ENCODE measurements at regions not wholly inside any gene's neighbourhood (a gene's known extent, or its start where the extent isn't known, plus 50 kb on each side); places are given as distances from the start of the nearest gene placed in this dataset.

- TF ChIP-seq, protein P1, sequence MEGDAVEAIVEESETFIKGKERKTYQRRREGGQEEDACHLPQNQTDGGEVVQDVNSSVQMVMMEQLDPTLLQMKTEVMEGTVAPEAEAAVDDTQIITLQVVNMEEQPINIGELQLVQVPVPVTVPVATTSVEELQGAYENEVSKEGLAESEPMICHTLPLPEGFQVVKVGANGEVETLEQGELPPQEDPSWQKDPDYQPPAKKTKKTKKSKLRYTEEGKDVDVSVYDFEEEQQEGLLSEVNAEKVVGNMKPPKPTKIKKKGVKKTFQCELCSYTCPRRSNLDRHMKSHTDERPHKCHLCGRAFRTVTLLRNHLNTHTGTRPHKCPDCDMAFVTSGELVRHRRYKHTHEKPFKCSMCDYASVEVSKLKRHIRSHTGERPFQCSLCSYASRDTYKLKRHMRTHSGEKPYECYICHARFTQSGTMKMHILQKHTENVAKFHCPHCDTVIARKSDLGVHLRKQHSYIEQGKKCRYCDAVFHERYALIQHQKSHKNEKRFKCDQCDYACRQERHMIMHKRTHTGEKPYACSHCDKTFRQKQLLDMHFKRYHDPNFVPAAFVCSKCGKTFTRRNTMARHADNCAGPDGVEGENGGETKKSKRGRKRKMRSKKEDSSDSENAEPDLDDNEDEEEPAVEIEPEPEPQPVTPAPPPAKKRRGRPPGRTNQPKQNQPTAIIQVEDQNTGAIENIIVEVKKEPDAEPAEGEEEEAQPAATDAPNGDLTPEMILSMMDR (IDR thresholded peaks at IDR 0.05 in 2 of 3, conservative IDR thresholded peaks at IDR 0.05 in 1 of 3; ENCODE audit: borderline replicate concordance in 1 of 3, insufficient read depth in 1 of 3, low read depth in 2 of 3, low read length in 2 of 3), result no peak
- TF ChIP-seq POLR2A (IDR thresholded peaks at IDR 0.05; ENCODE audit: borderline replicate concordance, extremely low read depth, insufficient read depth, insufficient read length), result no peak
- no peak for TF ChIP-seq ATF3 (IDR thresholded peaks at IDR 0.05)
- no peak for TF ChIP-seq TCF7L2 (IDR thresholded peaks at IDR 0.05; ENCODE audit: borderline replicate concordance, extremely low read depth, insufficient read depth, insufficient read length)
- TF ChIP-seq RAD21 (IDR thresholded peaks at IDR 0.05; ENCODE audit: low read depth), result no peak
- TF ChIP-seq ZNF274 (IDR thresholded peaks at IDR 0.05; ENCODE audit: low read depth, low read length), result no peak
- TF ChIP-seq POLR2AphosphoS5 (IDR thresholded peaks at IDR 0.05; ENCODE audit: low read depth, low read length), result no peak
- no peak for TF ChIP-seq YY1 (IDR thresholded peaks at IDR 0.05; ENCODE audit: extremely low read depth, insufficient replicate concordance, low read depth, low read length)
- TF ChIP-seq, protein P2, sequence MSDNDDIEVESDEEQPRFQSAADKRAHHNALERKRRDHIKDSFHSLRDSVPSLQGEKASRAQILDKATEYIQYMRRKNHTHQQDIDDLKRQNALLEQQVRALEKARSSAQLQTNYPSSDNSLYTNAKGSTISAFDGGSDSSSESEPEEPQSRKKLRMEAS (IDR thresholded peaks at IDR 0.05), result no peak
- TF ChIP-seq SRF (IDR thresholded peaks at IDR 0.05; ENCODE audit: low read depth), result no peak
- no peak for TF ChIP-seq ZFX (IDR thresholded peaks at IDR 0.05)
Observed at GRCh38 chr20:57071954-57072583, 194.4 kb downstream of the BMP7 start.
